Stomach (tissue), 4 donors: ENCODE measurements at regions not wholly inside any gene's neighbourhood (a gene's known extent, or its start where the extent isn't known, plus 50 kb on each side); places are given as distances from the start of the nearest gene placed in this dataset.

Experiments used
- EP300 ChIP-seq: sonication (generic); formaldehyde crosslinking; IDR thresholded peaks from one replicate; pipeline ENCODE4 v1.6.1; 2017; ENCODE audit warnings: antibody characterized with exemption
- POLR2A ChIP-seq, 4 donors: fragments of 450-650 bp; IDR thresholded peaks; one replicate each; pipeline ENCODE4 v1.6.1; 2016; ENCODE audit warnings: antibody characterized with exemption in 4 of 4, control low read depth in 2 of 4, mild to moderate bottlenecking in 1 of 4, moderate library complexity in 1 of 4
- TF ChIP-seq, protein P1 (sequence below), 7 experiments: fragments of 450-650 bp in 4 of 7; fragments of 200-600 bp in 3 of 7; sonication (generic) in 3 of 7; IDR thresholded peaks; one replicate each; pipeline ENCODE4 v1.5.1; 2016 to 2019; ENCODE audit warnings: antibody characterized with exemption in 7 of 7, control low read depth in 2 of 7, mild to moderate bottlenecking in 1 of 7

DNA sequence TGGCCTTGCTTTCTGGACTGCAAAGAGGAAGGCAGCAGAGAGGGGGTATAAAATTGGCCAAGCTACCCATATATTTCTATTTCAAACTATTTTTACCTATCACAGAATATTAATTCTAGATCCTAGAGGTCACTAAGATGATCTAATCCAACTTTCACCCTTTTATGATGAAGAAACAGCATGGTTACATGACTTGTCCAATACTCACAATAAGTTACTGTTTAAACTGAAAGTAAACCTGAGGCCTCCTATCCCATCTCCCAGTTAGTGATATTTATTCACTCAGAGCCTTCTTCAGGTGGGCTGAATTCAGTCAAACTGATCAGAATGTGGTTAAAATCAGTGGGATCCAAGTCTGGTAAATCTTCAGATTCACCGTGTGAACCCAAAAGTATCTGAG is 1345.1 kb downstream of the XPNPEP1 start:
- TF ChIP-seq, protein P1, sequence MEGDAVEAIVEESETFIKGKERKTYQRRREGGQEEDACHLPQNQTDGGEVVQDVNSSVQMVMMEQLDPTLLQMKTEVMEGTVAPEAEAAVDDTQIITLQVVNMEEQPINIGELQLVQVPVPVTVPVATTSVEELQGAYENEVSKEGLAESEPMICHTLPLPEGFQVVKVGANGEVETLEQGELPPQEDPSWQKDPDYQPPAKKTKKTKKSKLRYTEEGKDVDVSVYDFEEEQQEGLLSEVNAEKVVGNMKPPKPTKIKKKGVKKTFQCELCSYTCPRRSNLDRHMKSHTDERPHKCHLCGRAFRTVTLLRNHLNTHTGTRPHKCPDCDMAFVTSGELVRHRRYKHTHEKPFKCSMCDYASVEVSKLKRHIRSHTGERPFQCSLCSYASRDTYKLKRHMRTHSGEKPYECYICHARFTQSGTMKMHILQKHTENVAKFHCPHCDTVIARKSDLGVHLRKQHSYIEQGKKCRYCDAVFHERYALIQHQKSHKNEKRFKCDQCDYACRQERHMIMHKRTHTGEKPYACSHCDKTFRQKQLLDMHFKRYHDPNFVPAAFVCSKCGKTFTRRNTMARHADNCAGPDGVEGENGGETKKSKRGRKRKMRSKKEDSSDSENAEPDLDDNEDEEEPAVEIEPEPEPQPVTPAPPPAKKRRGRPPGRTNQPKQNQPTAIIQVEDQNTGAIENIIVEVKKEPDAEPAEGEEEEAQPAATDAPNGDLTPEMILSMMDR (IDR thresholded peaks at IDR 0.05): no peak
- no peak for TF ChIP-seq EP300
- no peak for TF ChIP-seq POLR2A (IDR thresholded peaks at IDR 0.05)
